ENCODE measurements at regions not wholly inside any gene's neighbourhood (a gene's known extent, or its start where the extent isn't known, plus 50 kb on each side); places are given as distances from the start of the nearest gene placed in this dataset.
A peak's percentile ranks its signal among the peaks of the same experiment; 100 is the strongest.
"Not testable (repeated sequence)": the region's sequence is repeated elsewhere in the genome, so short reads cannot be mapped to it uniquely, and the experiment has no call there.

- no peaks in the 10 kb centered on the region for H3K36me3 ChIP-seq (ENCODE audit: control insufficient read depth in 2 of 3, insufficient read depth in 3 of 3, low read length in 3 of 3)
- H3K9me3 ChIP-seq (ENCODE audit: control insufficient read depth in 2 of 3, insufficient read depth in 1 of 3, low read length in 3 of 3), result no peaks in the 10 kb centered on the region
- H3K9ac ChIP-seq (ENCODE audit: low read length in 3 of 3), result no peak overlapping the region
- FAIRE-seq (no peak), DNase-seq (peak; percentile 79 to 90 (median 84))
- H3K4me3 ChIP-seq (ENCODE audit: low read length in 3 of 3), result no peak overlapping the region
- H3K27me3 ChIP-seq (ENCODE audit: control insufficient read depth, insufficient read depth, low read length), result peaks cover 16% of the 10 kb centered on the region
- peaks cover 0 to 37% (median 5%) of the 10 kb centered on the region in 3 donors for H3K4me1 ChIP-seq (ENCODE audit: control insufficient read depth in 2 of 3, insufficient read depth in 2 of 3, low read depth in 1 of 3, low read length in 3 of 3)
- TF ChIP-seq, protein P1, sequence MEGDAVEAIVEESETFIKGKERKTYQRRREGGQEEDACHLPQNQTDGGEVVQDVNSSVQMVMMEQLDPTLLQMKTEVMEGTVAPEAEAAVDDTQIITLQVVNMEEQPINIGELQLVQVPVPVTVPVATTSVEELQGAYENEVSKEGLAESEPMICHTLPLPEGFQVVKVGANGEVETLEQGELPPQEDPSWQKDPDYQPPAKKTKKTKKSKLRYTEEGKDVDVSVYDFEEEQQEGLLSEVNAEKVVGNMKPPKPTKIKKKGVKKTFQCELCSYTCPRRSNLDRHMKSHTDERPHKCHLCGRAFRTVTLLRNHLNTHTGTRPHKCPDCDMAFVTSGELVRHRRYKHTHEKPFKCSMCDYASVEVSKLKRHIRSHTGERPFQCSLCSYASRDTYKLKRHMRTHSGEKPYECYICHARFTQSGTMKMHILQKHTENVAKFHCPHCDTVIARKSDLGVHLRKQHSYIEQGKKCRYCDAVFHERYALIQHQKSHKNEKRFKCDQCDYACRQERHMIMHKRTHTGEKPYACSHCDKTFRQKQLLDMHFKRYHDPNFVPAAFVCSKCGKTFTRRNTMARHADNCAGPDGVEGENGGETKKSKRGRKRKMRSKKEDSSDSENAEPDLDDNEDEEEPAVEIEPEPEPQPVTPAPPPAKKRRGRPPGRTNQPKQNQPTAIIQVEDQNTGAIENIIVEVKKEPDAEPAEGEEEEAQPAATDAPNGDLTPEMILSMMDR (IDR thresholded peaks at IDR 0.05; ENCODE audit: borderline replicate concordance, extremely low read depth, insufficient read depth), result no peak
- H3K27ac ChIP-seq (ENCODE audit: low read depth in 2 of 2, low read length in 2 of 2), result no peak overlapping the region
- intact Hi-C loops (cut with DNase I), result no loop called here
These were observed 163.2 kb upstream of the ZNF337 start for GRCh38 chr20:25859649-25860530.

DNA sequence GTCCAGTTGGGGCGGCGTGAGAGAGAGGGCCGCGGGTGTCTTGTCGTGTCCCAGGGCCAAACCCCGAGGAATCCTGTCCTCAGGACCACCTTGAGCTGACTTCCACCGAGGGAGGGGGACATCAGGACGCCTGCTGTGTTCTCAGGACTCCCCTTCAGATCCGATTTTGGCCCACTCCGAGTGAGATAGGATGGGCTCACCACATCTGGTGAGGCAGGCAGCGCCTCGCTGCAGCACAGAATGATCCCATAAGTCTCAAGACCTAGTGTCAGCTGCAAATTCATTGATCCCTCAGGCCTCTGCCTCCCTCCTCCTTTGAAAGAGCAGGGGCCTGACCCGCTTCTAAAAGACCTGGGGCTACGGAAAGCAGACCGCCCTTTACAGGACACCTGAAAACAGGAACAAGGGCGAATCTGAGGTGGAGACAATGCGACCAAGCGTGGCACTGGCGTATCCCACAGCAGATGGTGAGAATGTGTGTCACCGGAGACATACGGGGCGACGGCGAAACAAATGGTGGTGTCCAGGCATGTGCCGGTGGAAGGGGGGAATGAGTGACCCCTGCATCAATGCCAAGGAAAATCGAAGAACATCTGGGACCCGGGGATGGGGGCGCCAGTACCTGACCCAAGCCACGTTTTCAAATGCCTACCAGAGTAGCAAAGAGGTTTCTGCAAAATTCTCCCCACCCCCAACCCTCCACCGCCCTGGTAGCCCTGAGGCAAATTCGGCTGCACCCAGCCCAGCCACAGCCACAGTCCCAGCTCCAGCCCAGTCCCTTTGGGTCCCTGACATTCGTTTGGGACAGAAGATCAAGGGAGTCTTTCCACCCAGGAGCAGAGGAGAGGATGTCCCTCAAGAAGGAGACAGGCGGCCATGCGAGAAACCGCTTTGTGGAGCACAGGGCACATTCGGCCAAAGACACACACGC, 162.1 kb upstream of the ZNF337 start:
- FAIRE-seq (no peak), DNase-seq (peak in 2 of 5 donors; percentile 45 to 46)
- Histone ChIP-seq H3K9ac (ENCODE audit: low read length in 3 of 3) (no peak overlapping the region), H3K27ac (ENCODE audit: low read depth in 2 of 2, low read length in 2 of 2) (no peak overlapping the region), H3K36me3 (ENCODE audit: control insufficient read depth in 2 of 3, insufficient read depth in 3 of 3, low read length in 3 of 3) (no peaks in the 10 kb centered on the region), H3K4me3 (ENCODE audit: low read length in 3 of 3) (peak overlapping the region in 1 of 3 donors; percentile 29), H3K27me3 (ENCODE audit: control insufficient read depth, insufficient read depth, low read length) (peaks cover 14% of the 10 kb centered on the region), H3K4me1 (ENCODE audit: control insufficient read depth in 2 of 3, insufficient read depth in 2 of 3, low read depth in 1 of 3, low read length in 3 of 3) (peaks cover 0 to 36% (median 3%) of the 10 kb centered on the region in 3 donors), H3K9me3 (ENCODE audit: control insufficient read depth in 2 of 3, insufficient read depth in 1 of 3, low read length in 3 of 3) (no peaks in the 10 kb centered on the region)
- TF ChIP-seq, protein P1 (IDR thresholded peaks at IDR 0.05; ENCODE audit: borderline replicate concordance, extremely low read depth, insufficient read depth), result no peak
- intact Hi-C loops (cut with DNase I), result no loop called here

DNA sequence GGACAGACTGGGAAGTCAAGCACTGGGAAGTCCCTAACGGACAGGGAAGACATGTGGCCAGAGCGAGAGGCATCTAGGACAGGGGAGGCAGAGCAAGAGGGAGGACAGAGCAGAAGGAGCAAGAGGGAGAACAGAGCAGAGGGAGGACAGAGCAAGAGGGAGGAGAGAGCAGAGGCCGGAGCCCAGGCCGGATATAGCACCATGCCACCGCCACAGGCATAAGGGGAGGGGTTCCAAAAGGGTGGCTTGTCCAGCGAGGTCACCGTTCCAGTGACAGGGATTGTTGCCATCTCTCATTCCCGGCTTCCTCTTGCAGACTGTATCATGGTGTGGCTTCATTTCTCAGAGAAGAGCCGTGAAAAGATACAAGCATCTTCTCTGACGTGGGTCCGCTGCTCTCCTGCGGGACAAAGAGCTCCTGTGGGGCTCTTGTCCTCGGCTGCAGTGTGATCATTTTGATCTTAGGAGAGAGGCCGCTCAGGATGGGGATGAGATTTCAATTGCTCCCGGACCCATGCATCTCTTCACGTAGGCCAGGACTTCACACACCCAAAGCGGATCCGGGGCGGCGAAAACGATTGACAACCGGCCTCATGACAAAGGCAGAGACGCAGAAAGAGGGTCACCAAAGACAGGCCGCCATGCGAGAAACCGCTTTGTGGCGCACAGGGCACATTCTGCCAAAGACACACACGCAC, 160.6 kb upstream of the ZNF337 start:
- H3K9me3 ChIP-seq (ENCODE audit: control insufficient read depth in 2 of 3, insufficient read depth in 1 of 3, low read length in 3 of 3); intact Hi-C loops (cut with DNase I); H3K4me3 ChIP-seq (ENCODE audit: low read length in 3 of 3); H3K27me3 ChIP-seq (ENCODE audit: control insufficient read depth, insufficient read depth, low read length); H3K36me3 ChIP-seq (ENCODE audit: control insufficient read depth in 2 of 3, insufficient read depth in 3 of 3, low read length in 3 of 3); H3K9ac ChIP-seq (ENCODE audit: low read length in 3 of 3); H3K27ac ChIP-seq (ENCODE audit: low read depth in 2 of 2, low read length in 2 of 2); FAIRE-seq: not testable (repeated sequence)
- DNase-seq, result peak in 2 of 5 donors; percentile 33 to 48
- peaks cover 0 to 29% (median 0%) of the 10 kb centered on the region in 3 donors for H3K4me1 ChIP-seq (ENCODE audit: control insufficient read depth in 2 of 3, insufficient read depth in 2 of 3, low read depth in 1 of 3, low read length in 3 of 3)
